GM12865 (cell line): ENCODE measurements at regions not wholly inside any gene's neighbourhood (a gene's known extent, or its start where the extent isn't known, plus 50 kb on each side); places are given as distances from the start of the nearest gene placed in this dataset.
"Not testable (repeated sequence)": the region's sequence is repeated elsewhere in the genome, so short reads cannot be mapped to it uniquely, and the experiment has no call there.

ENCODE experiments used
- DNase-seq: peaks from one replicate; pipeline ENCODE4 v3.0.0; 2010; ENCODE audit warnings: low read depth
- H3K4me3 ChIP-seq: 2 replicates; pipeline ENCODE4 v1.5.1; 2011; ENCODE audit warnings: mild to moderate bottlenecking, low read depth, low read length, control low read depth
- CTCF ChIP-seq: IDR thresholded peaks from 2 replicates; pipeline ENCODE4 v1.5.1; 2011; ENCODE audit warnings: low read length, control low read depth, low read depth, inconsistent platforms; ENCODE audit not compliant: insufficient read depth; ENCODE audit errors: missing control alignments

- DNase-seq, result no peak
- H3K4me3 ChIP-seq, result no peak overlapping the region
- TF ChIP-seq CTCF, result no peak
Measured at GRCh38 chr6:74402781-74403180, 706.8 kb downstream of the CD109 start.

GRCh38 chr6:74378437-74378836 lies 682.4 kb downstream of the CD109 start:
- not testable (repeated sequence) for H3K4me3 ChIP-seq, DNase-seq

GRCh38 chr6:74369556-74369993 lies 673.6 kb downstream of the CD109 start:
- no peak for TF ChIP-seq CTCF
- no peak for DNase-seq
- no peak overlapping the region for H3K4me3 ChIP-seq

- no peak overlapping the region for H3K4me3 ChIP-seq
- DNase-seq, result no peak
- no peak for TF ChIP-seq CTCF
Measured at GRCh38 chr6:74368746-74369145, 672.7 kb downstream of the CD109 start.

GRCh38 chr6:74366634-74367033 lies 670.6 kb downstream of the CD109 start:
- no peak overlapping the region for H3K4me3 ChIP-seq
- no peak for TF ChIP-seq CTCF
- DNase-seq, result no peak

- no peak for TF ChIP-seq CTCF
- no peak for DNase-seq
- H3K4me3 ChIP-seq, result no peak overlapping the region
Measured at GRCh38 chr6:74362391-74362790, 666.4 kb downstream of the CD109 start.

GRCh38 chr6:74357321-74357720 lies 661.3 kb downstream of the CD109 start:
- DNase-seq, result no peak
- no peak for TF ChIP-seq CTCF
- no peak overlapping the region for H3K4me3 ChIP-seq
